Activated naive CD4-positive, alpha-beta T cell treated with anti-CD3 and anti-CD28 coated beads for 36 hours (primary cell): ENCODE measurements at regions not wholly inside any gene's neighbourhood (a gene's known extent, or its start where the extent isn't known, plus 50 kb on each side); places are given as distances from the start of the nearest gene placed in this dataset.

ENCODE experiments used
- CTCF ChIA-PET: fragments of 350-600 bp; sonication (Branson Sonifier 250); formaldehyde crosslinking; loops from one replicate; lab custom pipeline; 2021; ENCODE audit warnings: antibody characterized with exemption; lab: Charles Lee
- DNase-seq: peaks from one replicate; pipeline ENCODE4 v3.0.0-alpha.2; 2020
- H3K27ac Mint-ChIP-seq: one replicate; pipeline ENCODE4 v1.8.0; 2021; ENCODE audit warnings: mild to moderate bottlenecking, mixed read lengths
- H3K27me3 Mint-ChIP-seq: one replicate; pipeline ENCODE4 v1.8.0; 2021; ENCODE audit warnings: low read depth, mixed read lengths
- H3K36me3 Mint-ChIP-seq: one replicate; pipeline ENCODE4 v1.8.0; 2021; ENCODE audit warnings: low read depth, mixed read lengths
- H3K4me1 Mint-ChIP-seq: one replicate; pipeline ENCODE4 v1.8.0; 2021; ENCODE audit warnings: low read depth, mixed read lengths
- H3K4me3 Mint-ChIP-seq: one replicate; pipeline ENCODE4 v1.8.0; 2021; ENCODE audit warnings: mild to moderate bottlenecking, moderate library complexity, mixed read lengths
- H3K9me3 Mint-ChIP-seq: one replicate; pipeline ENCODE4 v1.8.0; 2021; ENCODE audit warnings: mixed read lengths
- intact Hi-C: fragments of 100-400 bp; cut with micrococcal nuclease; formaldehyde crosslinking; loops from one replicate; pipeline ENCODE4 v1.15.1; 2023

GRCh38 chr4:121564840-121565375 lies 131.9 kb downstream of the ANXA5 start:
- intact Hi-C loops = no loop called here
- no peaks in the 10 kb centered on the region for H3K9me3 Mint-ChIP-seq
- no peak overlapping the region for H3K4me3 Mint-ChIP-seq
- no peaks in the 10 kb centered on the region for H3K36me3 Mint-ChIP-seq
- H3K4me1 Mint-ChIP-seq = no peaks in the 10 kb centered on the region
- DNase-seq = no peak
- H3K27ac Mint-ChIP-seq = no peak overlapping the region
- peaks cover 16% of the 10 kb centered on the region for H3K27me3 Mint-ChIP-seq
- CTCF ChIA-PET = no interaction called here

GRCh38 chr4:121562811-121563210 lies 134.0 kb downstream of the ANXA5 start:
- H3K27ac Mint-ChIP-seq = no peak overlapping the region
- no peaks in the 10 kb centered on the region for H3K4me1 Mint-ChIP-seq
- no peak for DNase-seq
- H3K4me3 Mint-ChIP-seq = no peak overlapping the region
- intact Hi-C loops = no loop called here
- CTCF ChIA-PET = interaction anchor here (0.6 kb wide), 1 partner anchor 34 kb away, joined by 3 read pairs; no protein-coding TSS in a partner anchor
- H3K36me3 Mint-ChIP-seq = no peaks in the 10 kb centered on the region
- peaks cover 10% of the 10 kb centered on the region for H3K27me3 Mint-ChIP-seq
- no peaks in the 10 kb centered on the region for H3K9me3 Mint-ChIP-seq

- intact Hi-C loops = no loop called here
- DNase-seq = no peak
- H3K36me3 Mint-ChIP-seq = no peaks in the 10 kb centered on the region
- H3K27ac Mint-ChIP-seq = no peak overlapping the region
- H3K9me3 Mint-ChIP-seq = no peaks in the 10 kb centered on the region
- H3K4me3 Mint-ChIP-seq = no peak overlapping the region
- CTCF ChIA-PET = interaction anchor here (0.5 kb wide), 1 partner anchor 566 kb away, joined by 6 read pairs; no protein-coding TSS in a partner anchor
- H3K27me3 Mint-ChIP-seq = peaks cover 8% of the 10 kb centered on the region
- no peaks in the 10 kb centered on the region for H3K4me1 Mint-ChIP-seq
These were observed 141.3 kb downstream of the ANXA5 start for GRCh38 chr4:121555315-121556107.

GRCh38 chr4:121554382-121554781 lies 142.4 kb downstream of the ANXA5 start:
- Mint-ChIP-seq H3K27ac (no peak overlapping the region), H3K9me3 (no peaks in the 10 kb centered on the region), H3K4me1 (no peaks in the 10 kb centered on the region), H3K36me3 (no peaks in the 10 kb centered on the region), H3K27me3 (peaks cover 11% of the 10 kb centered on the region), H3K4me3 (no peak overlapping the region)
- no peak for DNase-seq
- intact Hi-C loops = no loop called here
- CTCF ChIA-PET = no interaction called here

- Mint-ChIP-seq H3K27me3 (peaks cover 13% of the 10 kb centered on the region), H3K4me1 (no peaks in the 10 kb centered on the region), H3K27ac (no peak overlapping the region), H3K9me3 (no peaks in the 10 kb centered on the region), H3K4me3 (no peak overlapping the region), H3K36me3 (no peaks in the 10 kb centered on the region)
- no peak for DNase-seq
- CTCF ChIA-PET = no interaction called here
- intact Hi-C loops = no loop called here
These were observed 144.9 kb downstream of the ANXA5 start for GRCh38 chr4:121551881-121552280.

DNA sequence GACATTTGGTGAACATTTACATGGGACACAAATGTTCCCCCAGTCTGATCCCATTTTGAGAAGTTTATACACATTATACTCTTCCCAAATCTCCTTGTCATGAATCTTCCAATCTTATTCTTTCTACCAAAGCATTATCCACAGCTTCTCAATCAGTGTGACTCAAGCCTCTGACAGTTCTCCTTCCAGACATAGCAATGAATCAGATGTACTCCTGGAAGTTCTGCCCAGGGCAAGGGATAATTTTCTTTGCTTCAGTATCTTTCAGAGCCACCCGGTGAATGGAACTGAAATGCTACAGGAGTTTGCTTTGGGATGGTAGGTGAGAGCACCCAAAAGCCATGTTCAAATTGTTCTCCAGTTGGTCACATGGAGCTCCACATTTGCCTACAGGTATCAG lies 145.5 kb downstream of the ANXA5 start:
- intact Hi-C loops = no loop called here
- no peak overlapping the region for H3K27ac Mint-ChIP-seq
- H3K36me3 Mint-ChIP-seq = no peaks in the 10 kb centered on the region
- H3K27me3 Mint-ChIP-seq = peaks cover 13% of the 10 kb centered on the region
- no peaks in the 10 kb centered on the region for H3K4me1 Mint-ChIP-seq
- no peak overlapping the region for H3K4me3 Mint-ChIP-seq
- H3K9me3 Mint-ChIP-seq = no peaks in the 10 kb centered on the region
- CTCF ChIA-PET = no interaction called here
- no peak for DNase-seq

GRCh38 chr4:121541696-121542095 lies 155.1 kb downstream of the ANXA5 start:
- Mint-ChIP-seq H3K36me3 (no peaks in the 10 kb centered on the region), H3K27me3 (peaks cover 5% of the 10 kb centered on the region), H3K4me3 (no peak overlapping the region), H3K4me1 (no peaks in the 10 kb centered on the region), H3K9me3 (no peaks in the 10 kb centered on the region), H3K27ac (no peak overlapping the region)
- intact Hi-C loops = no loop called here
- CTCF ChIA-PET = interaction anchor here (0.7 kb wide), 1 partner anchor 138 kb away, joined by 4 read pairs; no protein-coding TSS in a partner anchor
- no peak for DNase-seq

DNA sequence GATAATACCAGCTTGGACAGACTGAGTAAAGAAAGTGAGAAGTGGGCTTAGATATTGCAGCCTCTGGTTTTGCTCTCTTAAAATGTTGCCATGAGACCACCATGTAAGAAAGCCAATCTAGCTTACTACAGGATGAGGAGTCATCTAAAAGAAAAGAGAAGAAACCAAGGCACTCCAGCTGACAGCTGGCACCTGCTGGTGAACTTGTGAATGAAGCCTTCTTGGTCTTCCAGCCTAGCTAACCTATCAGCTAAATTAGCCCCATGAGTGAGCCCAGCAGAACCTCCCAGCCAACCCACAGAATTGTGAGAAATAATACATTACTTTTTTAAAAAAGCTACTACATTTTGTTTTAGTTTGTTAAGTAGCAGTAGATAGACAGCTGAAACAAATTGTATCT lies 154.5 kb upstream of the QRFPR start:
- intact Hi-C loops = no loop called here
- Mint-ChIP-seq H3K36me3 (no peaks in the 10 kb centered on the region), H3K4me1 (no peaks in the 10 kb centered on the region), H3K9me3 (no peaks in the 10 kb centered on the region), H3K27me3 (peaks cover 8% of the 10 kb centered on the region), H3K27ac (no peak overlapping the region), H3K4me3 (no peak overlapping the region)
- DNase-seq = no peak
- CTCF ChIA-PET = no interaction called here

DNA sequence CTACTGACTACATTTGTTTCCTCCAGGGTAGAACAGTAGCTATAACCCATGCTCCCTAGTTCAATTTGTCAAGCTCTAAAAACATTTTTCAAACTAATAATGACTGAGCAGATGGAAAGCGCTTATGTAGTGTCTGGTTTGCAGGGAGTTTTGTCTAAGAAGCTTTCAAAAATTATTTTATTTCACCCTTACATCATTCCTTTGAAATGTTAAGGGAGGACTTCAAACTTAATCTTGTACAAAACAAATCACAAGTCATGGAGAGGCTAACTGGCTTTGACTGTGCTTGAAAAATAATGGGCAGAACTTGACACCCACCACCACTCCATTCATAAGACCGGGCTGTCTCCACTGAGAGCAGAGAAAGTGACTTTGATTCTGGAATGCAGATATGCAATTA lies 153.4 kb upstream of the QRFPR start:
- CTCF ChIA-PET = no interaction called here
- Mint-ChIP-seq H3K27me3 (peaks cover 7% of the 10 kb centered on the region), H3K27ac (no peak overlapping the region), H3K36me3 (no peaks in the 10 kb centered on the region), H3K4me3 (no peak overlapping the region), H3K4me1 (no peaks in the 10 kb centered on the region), H3K9me3 (no peaks in the 10 kb centered on the region)
- intact Hi-C loops = no loop called here
- no peak for DNase-seq

DNA sequence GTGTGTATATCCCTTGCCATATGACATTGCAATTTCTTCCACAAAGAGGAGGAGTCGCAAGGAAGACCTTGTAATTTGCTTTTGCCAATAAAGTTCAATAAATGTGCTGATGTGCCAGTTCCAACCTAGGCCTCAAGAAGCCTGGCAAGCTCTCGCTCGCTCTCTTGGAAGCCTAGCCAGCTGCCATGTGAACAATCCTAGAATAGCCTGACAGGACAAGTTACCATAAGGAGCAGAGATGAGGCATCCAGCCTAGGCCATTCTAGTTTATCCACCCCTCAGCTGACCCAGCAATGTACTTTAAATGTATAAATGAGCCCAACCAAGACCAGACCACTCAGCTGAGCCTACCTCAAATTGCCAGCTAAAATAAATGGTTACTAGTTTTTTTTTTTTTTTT lies 145.7 kb upstream of the QRFPR start:
- no peaks in the 10 kb centered on the region for H3K9me3 Mint-ChIP-seq
- no peaks in the 10 kb centered on the region for H3K4me1 Mint-ChIP-seq
- no peak overlapping the region for H3K4me3 Mint-ChIP-seq
- intact Hi-C loops = no loop called here
- H3K27ac Mint-ChIP-seq = no peak overlapping the region
- peaks cover 10% of the 10 kb centered on the region for H3K27me3 Mint-ChIP-seq
- H3K36me3 Mint-ChIP-seq = no peaks in the 10 kb centered on the region
- CTCF ChIA-PET = no interaction called here
- DNase-seq = no peak

GRCh38 chr4:121519236-121519838 lies 138.5 kb upstream of the QRFPR start:
- CTCF ChIA-PET = no interaction called here
- Mint-ChIP-seq H3K27me3 (peaks cover 2% of the 10 kb centered on the region), H3K4me3 (no peak overlapping the region), H3K4me1 (no peaks in the 10 kb centered on the region), H3K27ac (no peak overlapping the region), H3K9me3 (no peaks in the 10 kb centered on the region), H3K36me3 (no peaks in the 10 kb centered on the region)
- no peak for DNase-seq
- intact Hi-C loops = no loop called here

GRCh38 chr4:121517241-121517640 lies 136.4 kb upstream of the QRFPR start:
- no peaks in the 10 kb centered on the region for H3K9me3 Mint-ChIP-seq
- no peaks in the 10 kb centered on the region for H3K4me1 Mint-ChIP-seq
- H3K27me3 Mint-ChIP-seq = peaks cover 3% of the 10 kb centered on the region
- no peak for DNase-seq
- CTCF ChIA-PET = no interaction called here
- intact Hi-C loops = no loop called here
- no peak overlapping the region for H3K4me3 Mint-ChIP-seq
- no peak overlapping the region for H3K27ac Mint-ChIP-seq
- no peaks in the 10 kb centered on the region for H3K36me3 Mint-ChIP-seq

GRCh38 chr4:121514443-121514842 lies 133.6 kb upstream of the QRFPR start:
- intact Hi-C loops = no loop called here
- H3K9me3 Mint-ChIP-seq = no peaks in the 10 kb centered on the region
- CTCF ChIA-PET = interaction anchor here (1.1 kb wide), 1 partner anchor 52 kb away, joined by 3 read pairs; no protein-coding TSS in a partner anchor
- no peaks in the 10 kb centered on the region for H3K4me1 Mint-ChIP-seq
- peaks cover 18% of the 10 kb centered on the region for H3K27me3 Mint-ChIP-seq
- no peak for DNase-seq
- H3K27ac Mint-ChIP-seq = no peak overlapping the region
- H3K36me3 Mint-ChIP-seq = no peaks in the 10 kb centered on the region
- no peak overlapping the region for H3K4me3 Mint-ChIP-seq
